ENCODE measurements at regions not wholly inside any gene's neighbourhood (a gene's known extent, or its start where the extent isn't known, plus 50 kb on each side); places are given as distances from the start of the nearest gene placed in this dataset.

DNA sequence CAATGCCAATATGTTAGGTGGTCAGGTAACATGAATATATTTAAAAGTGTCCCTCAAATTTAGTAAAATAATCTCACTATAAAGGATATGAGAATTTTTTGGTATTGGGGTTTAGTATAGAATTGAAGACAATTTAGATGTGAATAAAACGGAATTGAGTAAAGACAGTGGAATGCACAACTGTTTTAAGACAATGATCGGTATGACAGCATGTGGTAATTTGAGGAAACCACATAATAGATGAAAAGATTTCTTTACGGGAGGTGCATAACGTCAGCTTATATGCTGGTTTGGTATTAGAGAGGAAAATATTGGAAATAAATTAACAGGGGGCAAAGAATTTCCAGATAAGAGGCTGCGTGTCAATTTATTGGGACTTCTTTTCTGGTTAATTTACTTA is 1043.2 kb downstream of the CDH18 start:
- H3K4me3 ChIP-seq (ENCODE audit: low read depth, low read length): no peak overlapping the region
- no peak for TF ChIP-seq CTCF (IDR thresholded peaks at IDR 0.05; ENCODE audit: low read depth, low read length, missing control alignments)
- DNase-seq (ENCODE audit: low read depth): no peak

- no peak overlapping the region for H3K4me3 ChIP-seq (ENCODE audit: low read depth, low read length)
- no peak for DNase-seq (ENCODE audit: low read depth)
- no peak for TF ChIP-seq CTCF (IDR thresholded peaks at IDR 0.05; ENCODE audit: low read depth, low read length, missing control alignments)
These were observed 1033.8 kb downstream of the CDH18 start for GRCh38 chr5:18954239-18954638.

DNA sequence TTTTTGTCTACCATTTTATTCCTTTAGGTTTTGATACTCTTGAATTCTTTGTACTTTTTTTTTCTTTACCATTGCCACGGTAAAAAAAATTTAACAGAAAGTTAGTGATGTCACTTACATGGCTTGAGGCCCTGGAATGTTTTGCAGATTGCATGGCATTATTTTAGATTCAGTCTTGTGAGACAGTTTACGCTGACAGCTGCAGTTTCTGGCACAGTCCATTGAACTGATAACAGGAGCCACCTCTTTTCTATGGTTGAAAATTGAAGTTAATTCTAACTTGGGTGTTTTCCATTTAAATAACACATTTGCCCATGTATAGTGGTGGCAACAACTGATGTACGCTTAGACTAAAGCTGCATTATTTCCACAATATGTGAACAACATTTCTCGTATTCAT is 1028.5 kb downstream of the CDH18 start:
- TF ChIP-seq CTCF (IDR thresholded peaks at IDR 0.05; ENCODE audit: low read depth, low read length, missing control alignments): no peak
- DNase-seq (ENCODE audit: low read depth): no peak

GRCh38 chr5:18961234-18961633 is 1026.8 kb downstream of the CDH18 start:
- TF ChIP-seq CTCF (IDR thresholded peaks at IDR 0.05; ENCODE audit: low read depth, low read length, missing control alignments): no peak
- no peak for DNase-seq (ENCODE audit: low read depth)
- no peak overlapping the region for H3K4me3 ChIP-seq (ENCODE audit: low read depth, low read length)

More for the DNA sequence above, 1028.5 kb downstream of the CDH18 start:
- H3K4me3 ChIP-seq (ENCODE audit: low read depth, low read length): no peak overlapping the region

GRCh38 chr5:18965893-18966292 is 1022.1 kb downstream of the CDH18 start:
- DNase-seq (ENCODE audit: low read depth): no peak
- H3K4me3 ChIP-seq (ENCODE audit: low read depth, low read length): no peak overlapping the region
- no peak for TF ChIP-seq CTCF (IDR thresholded peaks at IDR 0.05; ENCODE audit: low read depth, low read length, missing control alignments)

DNA sequence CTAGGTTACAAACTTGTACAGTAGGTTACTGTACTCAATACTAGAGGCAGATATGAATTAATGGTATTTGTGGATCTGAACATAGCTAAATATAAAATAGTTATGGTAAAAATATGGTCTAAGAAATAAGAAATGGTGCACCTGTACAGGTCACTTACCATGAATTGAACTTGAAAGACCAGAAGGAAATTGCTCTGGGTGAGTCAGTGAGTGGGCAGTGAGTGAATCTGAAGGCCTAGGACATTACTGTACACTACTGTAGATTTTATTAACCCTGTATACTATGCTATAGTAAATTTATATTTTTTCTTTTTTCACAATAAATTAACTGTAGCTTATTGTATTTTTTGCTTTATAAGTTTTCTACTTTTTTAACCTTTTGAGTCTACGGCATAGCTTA is 1020.4 kb downstream of the CDH18 start:
- no peak for DNase-seq (ENCODE audit: low read depth)
- TF ChIP-seq CTCF (IDR thresholded peaks at IDR 0.05; ENCODE audit: low read depth, low read length, missing control alignments): no peak
- no peak overlapping the region for H3K4me3 ChIP-seq (ENCODE audit: low read depth, low read length)

DNA sequence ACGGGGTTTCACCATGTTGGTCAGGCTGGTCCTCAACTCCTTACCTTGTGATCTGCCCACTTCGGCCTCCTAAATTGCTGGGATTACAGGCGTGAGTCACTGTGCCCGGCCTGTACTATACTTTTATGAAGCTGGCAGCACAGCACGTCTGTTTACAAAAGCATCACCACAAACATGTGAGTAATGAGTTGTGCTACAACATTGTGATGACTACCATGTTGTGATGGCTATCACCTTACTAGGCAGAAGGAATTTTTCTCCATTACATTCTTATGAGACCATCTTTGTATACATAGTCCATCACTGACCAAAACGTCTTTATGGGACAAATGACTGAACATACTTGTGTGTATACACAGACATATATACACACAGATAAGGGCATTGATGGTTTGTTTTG is 1019.0 kb downstream of the CDH18 start:
- no peak for TF ChIP-seq CTCF (IDR thresholded peaks at IDR 0.05; ENCODE audit: low read depth, low read length, missing control alignments)
- H3K4me3 ChIP-seq (ENCODE audit: low read depth, low read length): no peak overlapping the region
- no peak for DNase-seq (ENCODE audit: low read depth)

Data from GM12864 (cell line).